Thyroid gland (tissue), 4 donors: ENCODE measurements at regions not wholly inside any gene's neighbourhood (a gene's known extent, or its start where the extent isn't known, plus 50 kb on each side); places are given as distances from the start of the nearest gene placed in this dataset.

Experiments
- DNase-seq, 2 donors: peaks; one replicate each; pipeline ENCODE4 v3.0.0-alpha.2; 2019
- H3K27ac ChIP-seq, 3 donors: fragments of 200-600 bp; sonication (generic); 1 replicate in 2 of 3; 2 replicates in 1 of 3; pipeline ENCODE4 v1.5.1; 2016 to 2019; ENCODE audit warnings: mild to moderate bottlenecking in 1 of 3, moderate library complexity in 1 of 3
- H3K27me3 ChIP-seq: fragments of 200-600 bp; sonication (generic); one replicate; pipeline ENCODE4 v1.5.1; 2019
- H3K36me3 ChIP-seq, 2 donors: fragments of 200-600 bp; sonication (generic); one replicate each; pipeline ENCODE4 v1.5.1; 2016 to 2019
- H3K4me1 ChIP-seq, 2 donors: fragments of 200-600 bp; sonication (generic); one replicate each; pipeline ENCODE4 v1.5.1; 2017 to 2019
- H3K4me3 ChIP-seq, 3 donors: fragments of 200-600 bp; sonication (generic); replicated peaks in 1 of 3; 1 replicate in 2 of 3; 2 replicates in 1 of 3; pipeline ENCODE4 v1.5.1; 2016; ENCODE audit warnings: mild to moderate bottlenecking in 1 of 3
- H3K9me3 ChIP-seq: fragments of 200-600 bp; sonication (generic); one replicate; pipeline ENCODE4 v1.5.1; 2017
- POLR2A ChIP-seq, 2 donors: fragments of 450-650 bp; IDR thresholded peaks; one replicate each; pipeline ENCODE4 v1.6.1; 2017; ENCODE audit warnings: antibody characterized with exemption in 2 of 2, mild to moderate bottlenecking in 2 of 2, moderate library complexity in 1 of 2
- WGBS, 2 donors: methylation state at CpG; one replicate each; pipeline ENCODE4 v1.1.5; 2017; 5-methylcytosine and 5-hydroxymethylcytosine counted together
- intact Hi-C: fragments of 100-400 bp; cut with DNase I; formaldehyde crosslinking; loops from one replicate; pipeline ENCODE4 v1.15.1; 2023
- TF ChIP-seq, protein P1 (sequence below), 6 experiments: fragments of 200-600 bp in 3 of 6; fragments of 450-650 bp in 3 of 6; sonication (generic) in 3 of 6; IDR thresholded peaks; one replicate each; pipeline ENCODE4 v1.5.1; 2016 to 2019; ENCODE audit warnings: antibody characterized with exemption in 6 of 6, mild to moderate bottlenecking in 2 of 6, inconsistent platforms in 1 of 6, moderate library complexity in 1 of 6

- Histone ChIP-seq H3K9me3 (no peaks in the 10 kb centered on the region), H3K27me3 (no peaks in the 10 kb centered on the region), H3K36me3 (no peaks in the 10 kb centered on the region), H3K4me3 (no peak overlapping the region), H3K4me1 (no peaks in the 10 kb centered on the region), H3K27ac (no peak overlapping the region)
- intact Hi-C loops, result no loop called here
- WGBS, 2 donors, result 88 to 93% methylated on average over 9 of the region's 9 CpGs
- no peak for TF ChIP-seq POLR2A (IDR thresholded peaks at IDR 0.05)
- TF ChIP-seq, protein P1, sequence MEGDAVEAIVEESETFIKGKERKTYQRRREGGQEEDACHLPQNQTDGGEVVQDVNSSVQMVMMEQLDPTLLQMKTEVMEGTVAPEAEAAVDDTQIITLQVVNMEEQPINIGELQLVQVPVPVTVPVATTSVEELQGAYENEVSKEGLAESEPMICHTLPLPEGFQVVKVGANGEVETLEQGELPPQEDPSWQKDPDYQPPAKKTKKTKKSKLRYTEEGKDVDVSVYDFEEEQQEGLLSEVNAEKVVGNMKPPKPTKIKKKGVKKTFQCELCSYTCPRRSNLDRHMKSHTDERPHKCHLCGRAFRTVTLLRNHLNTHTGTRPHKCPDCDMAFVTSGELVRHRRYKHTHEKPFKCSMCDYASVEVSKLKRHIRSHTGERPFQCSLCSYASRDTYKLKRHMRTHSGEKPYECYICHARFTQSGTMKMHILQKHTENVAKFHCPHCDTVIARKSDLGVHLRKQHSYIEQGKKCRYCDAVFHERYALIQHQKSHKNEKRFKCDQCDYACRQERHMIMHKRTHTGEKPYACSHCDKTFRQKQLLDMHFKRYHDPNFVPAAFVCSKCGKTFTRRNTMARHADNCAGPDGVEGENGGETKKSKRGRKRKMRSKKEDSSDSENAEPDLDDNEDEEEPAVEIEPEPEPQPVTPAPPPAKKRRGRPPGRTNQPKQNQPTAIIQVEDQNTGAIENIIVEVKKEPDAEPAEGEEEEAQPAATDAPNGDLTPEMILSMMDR (IDR thresholded peaks at IDR 0.05), result no peak
- DNase-seq, result no peak
Measured at GRCh38 chr18:27861539-27861938, 315.4 kb downstream of the CDH2 start.

GRCh38 chr18:27860701-27861107 is 316.2 kb downstream of the CDH2 start:
- 49 to 55% methylated on average over 4 of the region's 4 CpGs for WGBS, 2 donors
- no peaks in the 10 kb centered on the region for H3K4me1 ChIP-seq
- DNase-seq, result no peak
- intact Hi-C loops, result no loop called here
- H3K27me3 ChIP-seq, result no peaks in the 10 kb centered on the region
- no peak overlapping the region for H3K4me3 ChIP-seq
- H3K9me3 ChIP-seq, result no peaks in the 10 kb centered on the region
- TF ChIP-seq, protein P1 (IDR thresholded peaks at IDR 0.05), result no peak
- TF ChIP-seq POLR2A (IDR thresholded peaks at IDR 0.05), result no peak
- no peak overlapping the region for H3K27ac ChIP-seq
- H3K36me3 ChIP-seq, result no peaks in the 10 kb centered on the region

DNA sequence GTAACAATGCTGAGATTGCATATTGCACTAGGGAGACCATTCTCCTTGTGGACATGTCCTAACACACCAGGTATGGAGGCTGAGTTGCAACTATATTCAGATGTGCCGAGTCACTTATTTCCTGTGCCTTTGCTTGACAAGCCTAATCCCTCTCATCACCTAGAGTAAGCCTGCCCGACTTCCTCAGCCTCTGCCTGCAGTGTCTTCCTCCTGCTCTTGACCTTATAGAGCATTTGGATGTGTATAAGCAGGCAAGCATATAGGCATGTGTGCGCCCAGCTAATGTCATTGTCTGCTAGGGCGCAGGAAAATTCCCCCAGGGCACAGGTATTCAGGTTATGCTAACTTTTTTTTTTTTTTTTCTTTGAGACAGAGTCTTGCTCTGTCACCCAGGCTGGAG is 316.9 kb downstream of the CDH2 start:
- H3K27ac ChIP-seq, result no peak overlapping the region
- no peaks in the 10 kb centered on the region for H3K27me3 ChIP-seq
- no peak overlapping the region for H3K4me3 ChIP-seq
- intact Hi-C loops, result no loop called here
- no peaks in the 10 kb centered on the region for H3K36me3 ChIP-seq
- 67 to 68% methylated on average over 4 of the region's 4 CpGs for WGBS, 2 donors
- no peaks in the 10 kb centered on the region for H3K4me1 ChIP-seq
- no peak for DNase-seq
- no peaks in the 10 kb centered on the region for H3K9me3 ChIP-seq
- TF ChIP-seq, protein P1 (IDR thresholded peaks at IDR 0.05), result no peak
- TF ChIP-seq POLR2A (IDR thresholded peaks at IDR 0.05), result no peak

DNA sequence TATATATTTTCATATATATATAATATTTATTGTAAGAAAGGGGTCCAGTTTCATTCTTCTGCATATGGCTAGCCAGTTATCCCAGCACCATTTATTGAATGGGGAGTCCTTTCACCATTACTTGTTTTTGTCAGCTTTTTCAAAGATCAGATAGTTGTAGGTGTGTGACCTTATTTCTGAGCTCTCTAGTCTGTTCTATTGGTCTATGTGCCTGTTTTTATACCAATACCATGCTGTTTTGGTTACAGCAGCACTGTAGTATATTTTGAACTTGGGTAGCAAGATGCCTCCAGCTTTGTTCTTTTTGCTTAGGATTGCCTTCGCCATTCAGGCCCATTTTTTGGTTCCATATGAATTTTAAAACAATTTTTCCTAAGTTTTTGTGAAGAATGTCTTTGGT is 320.1 kb downstream of the CDH2 start:
- Histone ChIP-seq H3K36me3 (no peaks in the 10 kb centered on the region), H3K4me3 (no peak overlapping the region), H3K27ac (no peak overlapping the region), H3K27me3 (no peaks in the 10 kb centered on the region), H3K4me1 (no peaks in the 10 kb centered on the region), H3K9me3 (no peaks in the 10 kb centered on the region)
- DNase-seq, result no peak
- 96 to 97% methylated on average over 1 of the region's 1 CpG for WGBS, 2 donors
- intact Hi-C loops, result no loop called here
- no peak for TF ChIP-seq POLR2A (IDR thresholded peaks at IDR 0.05)
- TF ChIP-seq, protein P1 (IDR thresholded peaks at IDR 0.05), result no peak

DNA sequence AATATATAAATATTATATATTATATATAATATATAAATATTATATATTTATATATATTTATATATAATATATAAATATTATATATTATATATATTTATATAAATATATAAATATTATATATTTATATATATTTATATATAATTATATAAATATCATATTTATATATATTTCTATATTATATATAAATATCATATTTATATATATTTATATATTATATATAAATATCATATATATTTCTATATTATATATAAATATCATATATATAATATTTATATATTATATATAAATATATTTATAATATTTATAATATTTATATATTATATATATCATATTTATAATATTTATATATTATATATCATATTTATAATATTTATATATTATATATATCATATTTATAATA is 321.4 kb downstream of the CDH2 start:
- Histone ChIP-seq H3K27me3 (no peaks in the 10 kb centered on the region), H3K36me3 (no peaks in the 10 kb centered on the region), H3K27ac (no peak overlapping the region), H3K9me3 (no peaks in the 10 kb centered on the region), H3K4me1 (no peaks in the 10 kb centered on the region), H3K4me3 (no peak overlapping the region)
- intact Hi-C loops, result no loop called here
- no peak for TF ChIP-seq POLR2A (IDR thresholded peaks at IDR 0.05)
- TF ChIP-seq, protein P1 (IDR thresholded peaks at IDR 0.05), result no peak
- no peak for DNase-seq
